HepG2 (cell line): ENCODE measurements at regions not wholly inside any gene's neighbourhood (a gene's known extent, or its start where the extent isn't known, plus 50 kb on each side); places are given as distances from the start of the nearest gene placed in this dataset.

Experiments
- CHD2 ChIP-seq: IDR thresholded peaks from 2 replicates; pipeline ENCODE4 v1.6.1; 2011; ENCODE audit warnings: low read depth, low read length, improper control_type of control experiment
- EP300 ChIP-seq, 3 experiments: sonication (generic) in 1 of 3; formaldehyde crosslinking in 1 of 3; IDR thresholded peaks; 2 replicates each; pipeline versions ENCODE4 v1.5.1 to v1.6.1; 2011 to 2020; ENCODE audit warnings: low read depth in 2 of 3, low read length in 2 of 3, borderline replicate concordance in 1 of 3, improper control_type of control experiment in 1 of 3, mild to moderate bottlenecking in 1 of 3, missing genetic modification reagents in 1 of 3, moderate library complexity in 1 of 3
- HNF4A ChIP-seq: sonication (generic); formaldehyde crosslinking; IDR thresholded peaks from 2 replicates; pipeline ENCODE4 v1.4.0; 2020; ENCODE audit warnings: missing genetic modification reagents
- IKZF4 ChIP-seq: sonication (generic); formaldehyde crosslinking; IDR thresholded peaks from 2 replicates; pipeline ENCODE4 v1.5.1; 2020; ENCODE audit warnings: borderline replicate concordance, mild to moderate bottlenecking, low read depth, missing genetic modification reagents; ENCODE audit errors: not compliant biosample characterization
- NFATC3 ChIP-seq: sonication (generic); formaldehyde crosslinking; IDR thresholded peaks from 2 replicates; pipeline ENCODE4 v1.5.1; 2020; ENCODE audit warnings: mild to moderate bottlenecking, missing genetic modification reagents
- PHF5A ChIP-seq: IDR thresholded peaks from one replicate; pipeline ENCODE4 v1.6.1; 2018; ENCODE audit warnings: low read depth, missing genetic modification reagents; ENCODE audit not compliant: unreplicated experiment
- PITX1 ChIP-seq: sonication (generic); formaldehyde crosslinking; IDR thresholded peaks from 2 replicates; pipeline ENCODE4 v1.5.1; 2020; ENCODE audit warnings: mild to moderate bottlenecking, missing genetic modification reagents
- SATB2 ChIP-seq: sonication (generic); formaldehyde crosslinking; IDR thresholded peaks from 2 replicates; pipeline ENCODE4 v1.5.0; 2020; ENCODE audit warnings: missing genetic modification reagents
- SOX13 ChIP-seq, 3 experiments: fragments of 450-650 bp in 1 of 3; sonication (generic) in 1 of 3; formaldehyde crosslinking in 1 of 3; IDR thresholded peaks in 2 of 3; conservative IDR thresholded peaks in 1 of 3; 2 replicates each; pipeline versions ENCODE4 v1.5.0 to v1.6.1; 2016 to 2020; ENCODE audit warnings: antibody characterized with exemption in 1 of 3, mild to moderate bottlenecking in 1 of 3, missing compliant biosample characterization in 1 of 3, missing genetic modification reagents in 1 of 3, moderate library complexity in 1 of 3
- TBX3 ChIP-seq: fragments of 450-650 bp; IDR thresholded peaks from 2 replicates; pipeline ENCODE4 v1.6.1; 2017; ENCODE audit warnings: antibody characterized with exemption, mild to moderate bottlenecking, inconsistent platforms, borderline replicate concordance
- ZMYM4 ChIP-seq: sonication (generic); formaldehyde crosslinking; IDR thresholded peaks from 2 replicates; pipeline ENCODE4 v1.8.1; 2023; ENCODE audit warnings: mild to moderate bottlenecking, missing genetic modification reagents
- ZNF10 ChIP-seq: sonication (generic); formaldehyde crosslinking; IDR thresholded peaks from 2 replicates; pipeline ENCODE4 v1.4.0; 2020; ENCODE audit warnings: mild to moderate bottlenecking, low read depth, missing genetic modification reagents, borderline replicate concordance
- ZNF205 ChIP-seq: IDR thresholded peaks from 2 replicates; pipeline ENCODE4 v1.6.1; 2018; ENCODE audit warnings: missing biosample characterization, missing genetic modification reagents
- ZNF3 ChIP-seq: IDR thresholded peaks from 2 replicates; pipeline ENCODE4 v1.7.0; 2017; ENCODE audit warnings: inconsistent platforms
- ZNF773 ChIP-seq: sonication (generic); formaldehyde crosslinking; IDR thresholded peaks from 2 replicates; pipeline ENCODE4 v1.4.0; 2020; ENCODE audit warnings: missing genetic modification reagents, borderline replicate concordance
- ZNF883 ChIP-seq: sonication (generic); formaldehyde crosslinking; IDR thresholded peaks from 2 replicates; pipeline ENCODE4 v1.5.1; 2020; ENCODE audit warnings: mild to moderate bottlenecking, missing genetic modification reagents; ENCODE audit errors: not compliant biosample characterization
- TF ChIP-seq, protein P1 (sequence below): IDR thresholded peaks from 2 replicates; pipeline ENCODE4 v1.6.1; 2016; ENCODE audit warnings: mild to moderate bottlenecking
- TF ChIP-seq, protein P2 (sequence below): sonication (generic); formaldehyde crosslinking; IDR thresholded peaks from 2 replicates; pipeline ENCODE4 v1.8.0; 2022; ENCODE audit warnings: low read depth, missing genetic modification reagents
- TF ChIP-seq, protein P3 (sequence below): sonication (generic); formaldehyde crosslinking; IDR thresholded peaks from 2 replicates; pipeline ENCODE4 v1.5.1; 2020; ENCODE audit warnings: missing genetic modification reagents, mild to moderate bottlenecking, borderline replicate concordance
- TF ChIP-seq, protein P4 (sequence below): IDR thresholded peaks from 2 replicates; pipeline ENCODE4 v1.4.0; 2020; ENCODE audit warnings: mild to moderate bottlenecking, missing genetic modification reagents

DNA sequence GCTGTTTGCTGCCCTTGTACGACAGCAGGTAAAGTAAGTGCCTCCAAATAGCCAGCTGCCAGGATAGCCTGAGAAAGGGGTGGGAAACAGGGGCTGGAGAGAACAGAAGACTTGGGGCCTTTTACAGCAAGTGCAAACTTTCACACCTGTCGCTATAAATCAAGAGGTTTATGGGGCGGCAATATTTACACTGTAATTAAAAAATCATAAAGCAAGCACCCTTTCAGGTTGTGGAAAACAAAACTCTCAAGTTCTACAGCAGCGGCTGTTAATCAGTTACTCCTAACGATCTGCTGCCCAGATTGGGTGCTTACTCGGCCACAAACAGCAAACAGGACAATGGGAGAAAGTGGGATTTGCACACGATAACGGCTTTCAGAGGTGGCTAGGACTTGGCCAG is 359.5 kb upstream of the ETAA1 start (continued):
- TF ChIP-seq ZNF883 (CRISPR knock-in tag) = no peak
- TF ChIP-seq ZMYM4 = peak; percentile 66
- no peak for TF ChIP-seq ZNF205 (CRISPR knock-in tag)
- TF ChIP-seq ZNF773 (CRISPR knock-in tag) = no peak
- no peak for TF ChIP-seq ZNF10
- 0 out of 4 replicates have a peak, but pooled peaks of 1 of the 2 experiments have one; percentile 19 for TF ChIP-seq EP300 (IDR thresholded peaks at IDR 0.05; ENCODE audit: low read depth in 2 of 2, low read length in 2 of 2)
- TF ChIP-seq EP300 (CRISPR knock-in tag; IDR thresholded peaks at IDR 0.05; ENCODE audit: borderline replicate concordance) = no peak
- TF ChIP-seq, protein P1, sequence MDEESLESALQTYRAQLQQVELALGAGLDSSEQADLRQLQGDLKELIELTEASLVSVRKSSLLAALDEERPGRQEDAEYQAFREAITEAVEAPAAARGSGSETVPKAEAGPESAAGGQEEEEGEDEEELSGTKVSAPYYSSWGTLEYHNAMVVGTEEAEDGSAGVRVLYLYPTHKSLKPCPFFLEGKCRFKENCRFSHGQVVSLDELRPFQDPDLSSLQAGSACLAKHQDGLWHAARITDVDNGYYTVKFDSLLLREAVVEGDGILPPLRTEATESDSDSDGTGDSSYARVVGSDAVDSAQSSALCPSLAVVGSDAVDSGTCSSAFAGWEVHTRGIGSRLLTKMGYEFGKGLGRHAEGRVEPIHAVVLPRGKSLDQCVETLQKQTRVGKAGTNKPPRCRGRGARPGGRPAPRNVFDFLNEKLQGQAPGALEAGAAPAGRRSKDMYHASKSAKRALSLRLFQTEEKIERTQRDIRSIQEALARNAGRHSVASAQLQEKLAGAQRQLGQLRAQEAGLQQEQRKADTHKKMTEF (CRISPR knock-in tag) = peak; percentile 15; the same call in 1 of the 2 replicates
- TF ChIP-seq, protein P2, sequence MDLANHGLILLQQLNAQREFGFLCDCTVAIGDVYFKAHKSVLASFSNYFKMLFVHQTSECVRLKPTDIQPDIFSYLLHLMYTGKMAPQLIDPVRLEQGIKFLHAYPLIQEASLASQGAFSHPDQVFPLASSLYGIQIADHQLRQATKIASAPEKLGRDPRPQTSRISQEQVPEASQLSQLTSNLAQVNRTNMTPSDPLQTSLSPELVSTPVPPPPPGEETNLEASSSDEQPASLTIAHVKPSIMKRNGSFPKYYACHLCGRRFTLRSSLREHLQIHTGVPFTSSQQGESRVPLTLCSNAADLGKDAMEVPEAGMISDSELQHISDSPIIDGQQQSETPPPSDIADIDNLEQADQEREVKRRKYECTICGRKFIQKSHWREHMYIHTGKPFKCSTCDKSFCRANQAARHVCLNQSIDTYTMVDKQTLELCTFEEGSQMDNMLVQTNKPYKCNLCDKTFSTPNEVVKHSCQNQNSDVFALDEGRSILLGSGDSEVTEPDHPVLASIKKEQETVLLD (CRISPR knock-in tag) = no peak
- TF ChIP-seq SOX13 (IDR thresholded peaks at IDR 0.05) = no peak
- TF ChIP-seq SOX13 (CRISPR knock-in tag; conservative IDR thresholded peaks at IDR 0.05 in 1 of 2, IDR thresholded peaks at IDR 0.05 in 1 of 2) = peak in 1 of 2 experiments; percentile 77; a peak in 2 of 4 replicates
- TF ChIP-seq HNF4A (CRISPR knock-in tag) = no peak
- TF ChIP-seq NFATC3 (CRISPR knock-in tag) = no peak
- TF ChIP-seq CHD2 = no peak
- no peak for TF ChIP-seq PHF5A (CRISPR knock-in tag)
- peak; percentile 93 for TF ChIP-seq TBX3
- no peak for TF ChIP-seq SATB2 (CRISPR knock-in tag)
- no peak for TF ChIP-seq ZNF3 (CRISPR knock-in tag)
- TF ChIP-seq, protein P3, sequence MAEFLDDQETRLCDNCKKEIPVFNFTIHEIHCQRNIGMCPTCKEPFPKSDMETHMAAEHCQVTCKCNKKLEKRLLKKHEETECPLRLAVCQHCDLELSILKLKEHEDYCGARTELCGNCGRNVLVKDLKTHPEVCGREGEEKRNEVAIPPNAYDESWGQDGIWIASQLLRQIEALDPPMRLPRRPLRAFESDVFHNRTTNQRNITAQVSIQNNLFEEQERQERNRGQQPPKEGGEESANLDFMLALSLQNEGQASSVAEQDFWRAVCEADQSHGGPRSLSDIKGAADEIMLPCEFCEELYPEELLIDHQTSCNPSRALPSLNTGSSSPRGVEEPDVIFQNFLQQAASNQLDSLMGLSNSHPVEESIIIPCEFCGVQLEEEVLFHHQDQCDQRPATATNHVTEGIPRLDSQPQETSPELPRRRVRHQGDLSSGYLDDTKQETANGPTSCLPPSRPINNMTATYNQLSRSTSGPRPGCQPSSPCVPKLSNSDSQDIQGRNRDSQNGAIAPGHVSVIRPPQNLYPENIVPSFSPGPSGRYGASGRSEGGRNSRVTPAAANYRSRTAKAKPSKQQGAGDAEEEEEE (CRISPR knock-in tag) = no peak
- peak; percentile 33; the same call in 1 of the 2 replicates for TF ChIP-seq PITX1 (CRISPR knock-in tag)
- TF ChIP-seq IKZF4 (CRISPR knock-in tag) = no peak
- TF ChIP-seq, protein P4, sequence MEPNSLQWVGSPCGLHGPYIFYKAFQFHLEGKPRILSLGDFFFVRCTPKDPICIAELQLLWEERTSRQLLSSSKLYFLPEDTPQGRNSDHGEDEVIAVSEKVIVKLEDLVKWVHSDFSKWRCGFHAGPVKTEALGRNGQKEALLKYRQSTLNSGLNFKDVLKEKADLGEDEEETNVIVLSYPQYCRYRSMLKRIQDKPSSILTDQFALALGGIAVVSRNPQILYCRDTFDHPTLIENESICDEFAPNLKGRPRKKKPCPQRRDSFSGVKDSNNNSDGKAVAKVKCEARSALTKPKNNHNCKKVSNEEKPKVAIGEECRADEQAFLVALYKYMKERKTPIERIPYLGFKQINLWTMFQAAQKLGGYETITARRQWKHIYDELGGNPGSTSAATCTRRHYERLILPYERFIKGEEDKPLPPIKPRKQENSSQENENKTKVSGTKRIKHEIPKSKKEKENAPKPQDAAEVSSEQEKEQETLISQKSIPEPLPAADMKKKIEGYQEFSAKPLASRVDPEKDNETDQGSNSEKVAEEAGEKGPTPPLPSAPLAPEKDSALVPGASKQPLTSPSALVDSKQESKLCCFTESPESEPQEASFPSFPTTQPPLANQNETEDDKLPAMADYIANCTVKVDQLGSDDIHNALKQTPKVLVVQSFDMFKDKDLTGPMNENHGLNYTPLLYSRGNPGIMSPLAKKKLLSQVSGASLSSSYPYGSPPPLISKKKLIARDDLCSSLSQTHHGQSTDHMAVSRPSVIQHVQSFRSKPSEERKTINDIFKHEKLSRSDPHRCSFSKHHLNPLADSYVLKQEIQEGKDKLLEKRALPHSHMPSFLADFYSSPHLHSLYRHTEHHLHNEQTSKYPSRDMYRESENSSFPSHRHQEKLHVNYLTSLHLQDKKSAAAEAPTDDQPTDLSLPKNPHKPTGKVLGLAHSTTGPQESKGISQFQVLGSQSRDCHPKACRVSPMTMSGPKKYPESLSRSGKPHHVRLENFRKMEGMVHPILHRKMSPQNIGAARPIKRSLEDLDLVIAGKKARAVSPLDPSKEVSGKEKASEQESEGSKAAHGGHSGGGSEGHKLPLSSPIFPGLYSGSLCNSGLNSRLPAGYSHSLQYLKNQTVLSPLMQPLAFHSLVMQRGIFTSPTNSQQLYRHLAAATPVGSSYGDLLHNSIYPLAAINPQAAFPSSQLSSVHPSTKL (CRISPR knock-in tag) = 0 out of 2 replicates have a peak, but pooled peaks have one; percentile 29
